Breast epithelium (tissue), 4 donors: ENCODE measurements at regions not wholly inside any gene's neighbourhood (a gene's known extent, or its start where the extent isn't known, plus 50 kb on each side); places are given as distances from the start of the nearest gene placed in this dataset.

Experiments used
- DNase-seq, 2 donors: peaks; one replicate each; pipeline ENCODE4 v3.0.0-alpha.2; 2019; ENCODE audit warnings: low spot score in 2 of 2
- H3K27ac ChIP-seq, 2 donors: fragments of 200-600 bp; sonication (generic) in 1 of 2; one replicate each; pipeline ENCODE4 v1.5.1; 2016 to 2019; ENCODE audit warnings: mild to moderate bottlenecking in 1 of 2
- H3K27me3 ChIP-seq, 2 donors: fragments of 200-600 bp; sonication (generic) in 1 of 2; one replicate each; pipeline versions ENCODE4 v1.5.1 to v1.6.0; 2017 to 2019; ENCODE audit warnings: control low read depth in 1 of 2, mild to moderate bottlenecking in 1 of 2
- H3K36me3 ChIP-seq: fragments of 200-600 bp; one replicate; pipeline ENCODE4 v1.5.1; 2019
- H3K4me1 ChIP-seq, 2 donors: fragments of 200-600 bp; sonication (generic); one replicate each; pipeline ENCODE4 v1.5.1; 2016 to 2019; ENCODE audit warnings: control low read depth in 1 of 2
- H3K4me3 ChIP-seq, 3 donors: fragments of 200-600 bp; sonication (generic); 1 replicate in 2 of 3; 2 replicates in 1 of 3; pipeline ENCODE4 v1.5.1; 2016 to 2019; ENCODE audit warnings: mild to moderate bottlenecking in 3 of 3, moderate library complexity in 2 of 3
- H3K9me3 ChIP-seq, 2 donors: fragments of 200-600 bp; sonication (generic) in 1 of 2; one replicate each; pipeline ENCODE4 v1.5.1; 2016 to 2019; ENCODE audit warnings: control low read depth in 1 of 2
- POLR2A ChIP-seq: fragments of 450-650 bp; IDR thresholded peaks from one replicate; pipeline ENCODE4 v1.6.1; 2016; ENCODE audit warnings: antibody characterized with exemption, mild to moderate bottlenecking, moderate library complexity
- POLR2AphosphoS5 ChIP-seq, 3 donors: sonication (generic); formaldehyde crosslinking; IDR thresholded peaks; one replicate each; pipeline ENCODE4 v1.6.1; 2017; ENCODE audit warnings: antibody characterized with exemption in 3 of 3
- intact Hi-C: fragments of 100-400 bp; cut with DNase I; formaldehyde crosslinking; loops from one replicate; pipeline ENCODE4 v1.15.1; 2023; ENCODE audit warnings: low total_unique reads
- TF ChIP-seq, protein P1 (sequence below), 3 donors: fragments of 450-650 bp; IDR thresholded peaks; one replicate each; pipeline ENCODE4 v1.5.1; 2016 to 2017; ENCODE audit warnings: antibody characterized with exemption in 3 of 3, mild to moderate bottlenecking in 3 of 3, moderate library complexity in 3 of 3

DNA sequence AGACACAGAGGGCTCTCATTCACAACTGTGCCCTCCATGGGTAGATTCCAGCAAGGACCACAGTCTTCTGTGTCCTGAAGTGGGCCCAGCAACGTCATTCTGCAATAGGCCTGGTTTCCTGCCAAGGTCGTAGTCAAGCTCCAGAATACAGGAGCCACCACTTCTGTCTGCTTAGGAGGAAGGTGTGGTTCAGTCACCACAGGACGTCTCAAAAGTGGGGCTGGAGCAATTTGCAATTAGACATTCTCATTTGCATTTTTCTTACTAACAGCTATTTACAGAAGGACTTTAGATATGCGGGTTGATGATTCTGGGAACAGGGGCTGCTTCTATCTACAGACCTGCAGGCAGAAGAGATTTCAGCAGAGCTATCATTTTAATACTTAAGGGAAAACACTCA, 58.7 kb upstream of the MYRIP start:
- no peaks in the 10 kb centered on the region for H3K36me3 ChIP-seq
- H3K4me3 ChIP-seq = no peak overlapping the region
- DNase-seq = no peak
- H3K27ac ChIP-seq = no peak overlapping the region
- TF ChIP-seq POLR2AphosphoS5 (IDR thresholded peaks at IDR 0.05) (no peak), POLR2A (no peak)
- TF ChIP-seq, protein P1, sequence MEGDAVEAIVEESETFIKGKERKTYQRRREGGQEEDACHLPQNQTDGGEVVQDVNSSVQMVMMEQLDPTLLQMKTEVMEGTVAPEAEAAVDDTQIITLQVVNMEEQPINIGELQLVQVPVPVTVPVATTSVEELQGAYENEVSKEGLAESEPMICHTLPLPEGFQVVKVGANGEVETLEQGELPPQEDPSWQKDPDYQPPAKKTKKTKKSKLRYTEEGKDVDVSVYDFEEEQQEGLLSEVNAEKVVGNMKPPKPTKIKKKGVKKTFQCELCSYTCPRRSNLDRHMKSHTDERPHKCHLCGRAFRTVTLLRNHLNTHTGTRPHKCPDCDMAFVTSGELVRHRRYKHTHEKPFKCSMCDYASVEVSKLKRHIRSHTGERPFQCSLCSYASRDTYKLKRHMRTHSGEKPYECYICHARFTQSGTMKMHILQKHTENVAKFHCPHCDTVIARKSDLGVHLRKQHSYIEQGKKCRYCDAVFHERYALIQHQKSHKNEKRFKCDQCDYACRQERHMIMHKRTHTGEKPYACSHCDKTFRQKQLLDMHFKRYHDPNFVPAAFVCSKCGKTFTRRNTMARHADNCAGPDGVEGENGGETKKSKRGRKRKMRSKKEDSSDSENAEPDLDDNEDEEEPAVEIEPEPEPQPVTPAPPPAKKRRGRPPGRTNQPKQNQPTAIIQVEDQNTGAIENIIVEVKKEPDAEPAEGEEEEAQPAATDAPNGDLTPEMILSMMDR (IDR thresholded peaks at IDR 0.05) = no peak
- no peaks in the 10 kb centered on the region for H3K4me1 ChIP-seq
- H3K9me3 ChIP-seq = no peaks in the 10 kb centered on the region
- intact Hi-C loops = no loop called here
- H3K27me3 ChIP-seq = no peaks in the 10 kb centered on the region

- TF ChIP-seq POLR2AphosphoS5 (IDR thresholded peaks at IDR 0.05) = no peak
- no peak for TF ChIP-seq POLR2A
- TF ChIP-seq, protein P1 (IDR thresholded peaks at IDR 0.05) = no peak
Observed at GRCh38 chr3:39751286-39751685, 58.1 kb upstream of the MYRIP start.

GRCh38 chr3:39752019-39752637, 57.3 kb upstream of the MYRIP start:
- H3K27me3 ChIP-seq = no peaks in the 10 kb centered on the region
- H3K36me3 ChIP-seq = no peaks in the 10 kb centered on the region
- no peak overlapping the region for H3K4me3 ChIP-seq
- TF ChIP-seq POLR2A = no peak
- TF ChIP-seq POLR2AphosphoS5 (IDR thresholded peaks at IDR 0.05) = no peak
- TF ChIP-seq, protein P1 (IDR thresholded peaks at IDR 0.05) = no peak
- intact Hi-C loops = no loop called here
- DNase-seq = no peak
- H3K4me1 ChIP-seq = no peaks in the 10 kb centered on the region
- H3K27ac ChIP-seq = no peak overlapping the region
- no peaks in the 10 kb centered on the region for H3K9me3 ChIP-seq

More at GRCh38 chr3:39751286-39751685, 58.1 kb upstream of the MYRIP start:
- no peaks in the 10 kb centered on the region for H3K36me3 ChIP-seq
- DNase-seq = no peak
- no peak overlapping the region for H3K27ac ChIP-seq
- no peak overlapping the region for H3K4me3 ChIP-seq
- no peaks in the 10 kb centered on the region for H3K4me1 ChIP-seq
- no peaks in the 10 kb centered on the region for H3K27me3 ChIP-seq
- intact Hi-C loops = no loop called here
- H3K9me3 ChIP-seq = no peaks in the 10 kb centered on the region

DNA sequence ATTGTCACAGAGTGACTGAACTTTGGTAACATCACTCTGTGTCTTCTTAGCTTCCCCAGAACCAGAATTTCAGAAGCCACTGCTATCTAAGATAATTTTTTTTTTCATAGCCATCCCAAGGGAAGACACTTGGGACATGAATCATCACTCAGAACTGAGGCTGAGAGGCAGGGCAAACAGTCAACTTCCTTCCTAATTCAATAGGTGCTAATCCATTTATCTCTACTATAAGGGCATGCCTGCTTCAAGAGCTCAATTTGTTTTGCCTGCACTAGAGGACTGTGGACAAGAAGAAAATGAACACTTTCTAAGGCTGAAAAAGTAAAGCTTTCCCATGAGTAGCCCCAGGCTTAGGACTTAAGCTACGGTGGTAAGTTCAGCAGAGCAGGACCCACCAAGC, 56.7 kb upstream of the MYRIP start:
- H3K4me3 ChIP-seq = no peak overlapping the region
- H3K27ac ChIP-seq = no peak overlapping the region
- no peaks in the 10 kb centered on the region for H3K4me1 ChIP-seq
- H3K36me3 ChIP-seq = no peaks in the 10 kb centered on the region
- TF ChIP-seq, protein P1 (IDR thresholded peaks at IDR 0.05) = no peak
- TF ChIP-seq POLR2AphosphoS5 (IDR thresholded peaks at IDR 0.05) (no peak), POLR2A (no peak)
- no peaks in the 10 kb centered on the region for H3K9me3 ChIP-seq
- intact Hi-C loops = no loop called here
- H3K27me3 ChIP-seq = no peaks in the 10 kb centered on the region
- no peak for DNase-seq

- no peaks in the 10 kb centered on the region for H3K36me3 ChIP-seq
- DNase-seq = no peak
- no peaks in the 10 kb centered on the region for H3K9me3 ChIP-seq
- H3K27me3 ChIP-seq = no peaks in the 10 kb centered on the region
- H3K4me1 ChIP-seq = no peaks in the 10 kb centered on the region
- intact Hi-C loops = no loop called here
- H3K4me3 ChIP-seq = no peak overlapping the region
- TF ChIP-seq POLR2A (no peak), POLR2AphosphoS5 (IDR thresholded peaks at IDR 0.05) (no peak)
- TF ChIP-seq, protein P1 (IDR thresholded peaks at IDR 0.05) = no peak
- H3K27ac ChIP-seq = no peak overlapping the region
Observed at GRCh38 chr3:39753391-39753790, 56.0 kb upstream of the MYRIP start.
